ENCODE measurements at regions not wholly inside any gene's neighbourhood (a gene's known extent, or its start where the extent isn't known, plus 50 kb on each side); places are given as distances from the start of the nearest gene placed in this dataset.

DNA sequence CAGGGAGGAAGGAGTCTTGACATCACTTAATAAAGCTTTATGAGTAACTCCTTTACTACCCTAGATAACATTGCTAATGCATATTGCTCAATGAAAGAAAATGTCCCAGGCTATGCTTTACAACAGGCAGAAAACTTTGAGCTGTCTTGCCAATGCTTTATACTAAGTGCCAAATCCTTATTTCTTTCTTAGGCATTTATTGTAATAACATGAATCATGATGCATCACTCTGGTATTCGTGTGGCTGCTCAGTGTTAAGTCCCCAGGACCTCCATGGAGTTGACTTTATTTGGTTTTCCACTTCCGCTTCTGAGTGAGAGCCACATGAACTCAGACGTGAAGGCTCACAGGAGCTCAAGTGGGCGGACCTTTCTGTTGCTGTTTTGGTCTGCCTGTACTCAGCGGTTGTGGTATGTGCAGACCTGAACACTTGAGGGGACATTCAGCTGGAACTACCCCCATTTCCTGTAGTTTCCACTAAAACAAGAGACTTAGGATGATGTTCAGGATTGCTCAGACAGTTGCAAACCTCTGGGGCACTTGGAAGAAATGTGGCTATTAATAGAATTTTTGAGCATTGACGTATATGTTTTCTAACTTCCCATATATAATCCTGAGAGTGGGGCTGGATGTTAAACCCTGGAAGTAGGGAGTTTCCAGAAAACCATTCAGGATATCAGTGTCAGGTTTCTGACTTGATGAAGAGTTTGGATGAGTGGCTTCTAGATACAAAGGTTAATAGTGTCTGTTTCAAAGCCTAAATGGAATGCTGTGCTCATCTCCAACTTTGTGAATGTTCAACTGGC lies 258.6 kb downstream of the MSRB3 start:
- Histone ChIP-seq H3K36me3 (ENCODE audit: control insufficient read depth in 2 of 3, insufficient read depth in 3 of 3, low read length in 3 of 3) (no peaks in the 10 kb centered on the region), H3K27ac (ENCODE audit: low read depth in 2 of 2, low read length in 2 of 2) (peak overlapping the region; percentile 0 to 38), H3K9me3 (ENCODE audit: control insufficient read depth in 2 of 3, insufficient read depth in 1 of 3, low read length in 3 of 3) (peaks cover 0 to 14% (median 10%) of the 10 kb centered on the region in 3 donors), H3K9ac (ENCODE audit: low read length in 3 of 3) (no peak overlapping the region), H3K4me1 (ENCODE audit: control insufficient read depth in 2 of 3, insufficient read depth in 2 of 3, low read depth in 1 of 3, low read length in 3 of 3) (peaks cover 14 to 31% (median 20%) of the 10 kb centered on the region in 3 donors), H3K27me3 (ENCODE audit: control insufficient read depth, insufficient read depth, low read length) (no peaks in the 10 kb centered on the region), H3K4me3 (ENCODE audit: low read length in 3 of 3) (no peak overlapping the region)
- FAIRE-seq (no peak), DNase-seq (peak; percentile 70 to 95 (median 80))
- intact Hi-C loops (cut with DNase I): no loop called here
- TF ChIP-seq, protein P1, sequence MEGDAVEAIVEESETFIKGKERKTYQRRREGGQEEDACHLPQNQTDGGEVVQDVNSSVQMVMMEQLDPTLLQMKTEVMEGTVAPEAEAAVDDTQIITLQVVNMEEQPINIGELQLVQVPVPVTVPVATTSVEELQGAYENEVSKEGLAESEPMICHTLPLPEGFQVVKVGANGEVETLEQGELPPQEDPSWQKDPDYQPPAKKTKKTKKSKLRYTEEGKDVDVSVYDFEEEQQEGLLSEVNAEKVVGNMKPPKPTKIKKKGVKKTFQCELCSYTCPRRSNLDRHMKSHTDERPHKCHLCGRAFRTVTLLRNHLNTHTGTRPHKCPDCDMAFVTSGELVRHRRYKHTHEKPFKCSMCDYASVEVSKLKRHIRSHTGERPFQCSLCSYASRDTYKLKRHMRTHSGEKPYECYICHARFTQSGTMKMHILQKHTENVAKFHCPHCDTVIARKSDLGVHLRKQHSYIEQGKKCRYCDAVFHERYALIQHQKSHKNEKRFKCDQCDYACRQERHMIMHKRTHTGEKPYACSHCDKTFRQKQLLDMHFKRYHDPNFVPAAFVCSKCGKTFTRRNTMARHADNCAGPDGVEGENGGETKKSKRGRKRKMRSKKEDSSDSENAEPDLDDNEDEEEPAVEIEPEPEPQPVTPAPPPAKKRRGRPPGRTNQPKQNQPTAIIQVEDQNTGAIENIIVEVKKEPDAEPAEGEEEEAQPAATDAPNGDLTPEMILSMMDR (IDR thresholded peaks at IDR 0.05; ENCODE audit: borderline replicate concordance, extremely low read depth, insufficient read depth): no peak

DNA sequence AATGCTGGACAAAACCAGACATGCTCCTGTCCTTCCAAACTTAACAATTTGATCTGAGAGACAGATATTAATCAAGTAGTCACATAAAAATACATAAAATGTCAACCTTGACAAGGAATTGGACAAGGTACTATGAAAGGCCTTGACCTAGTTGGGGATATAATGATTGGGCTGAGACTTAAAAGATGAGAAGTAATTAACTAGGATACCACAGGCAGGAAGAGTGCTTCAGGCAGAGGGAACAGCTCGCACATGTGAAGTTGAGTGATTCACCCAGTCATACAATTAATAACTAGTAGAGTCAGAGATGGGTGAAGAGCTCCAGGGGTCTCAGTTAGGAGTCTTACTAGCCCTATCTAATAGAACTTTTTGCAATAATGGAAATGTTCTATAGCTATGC lies 259.5 kb downstream of the MSRB3 start:
- TF ChIP-seq, protein P1 (IDR thresholded peaks at IDR 0.05; ENCODE audit: borderline replicate concordance, extremely low read depth, insufficient read depth): no peak
- Histone ChIP-seq H3K9me3 (ENCODE audit: control insufficient read depth in 2 of 3, insufficient read depth in 1 of 3, low read length in 3 of 3) (peaks cover 0 to 14% (median 10%) of the 10 kb centered on the region in 3 donors), H3K4me3 (ENCODE audit: low read length in 3 of 3) (no peak overlapping the region), H3K36me3 (ENCODE audit: control insufficient read depth in 2 of 3, insufficient read depth in 3 of 3, low read length in 3 of 3) (no peaks in the 10 kb centered on the region), H3K9ac (ENCODE audit: low read length in 3 of 3) (no peak overlapping the region), H3K27ac (ENCODE audit: low read depth in 2 of 2, low read length in 2 of 2) (peak overlapping the region; percentile 38 to 70), H3K4me1 (ENCODE audit: control insufficient read depth in 2 of 3, insufficient read depth in 2 of 3, low read depth in 1 of 3, low read length in 3 of 3) (peaks cover 7 to 22% (median 19%) of the 10 kb centered on the region in 3 donors), H3K27me3 (ENCODE audit: control insufficient read depth, insufficient read depth, low read length) (no peaks in the 10 kb centered on the region)
- intact Hi-C loops (cut with DNase I): no loop called here
- FAIRE-seq (no peak), DNase-seq (no peak)

DNA sequence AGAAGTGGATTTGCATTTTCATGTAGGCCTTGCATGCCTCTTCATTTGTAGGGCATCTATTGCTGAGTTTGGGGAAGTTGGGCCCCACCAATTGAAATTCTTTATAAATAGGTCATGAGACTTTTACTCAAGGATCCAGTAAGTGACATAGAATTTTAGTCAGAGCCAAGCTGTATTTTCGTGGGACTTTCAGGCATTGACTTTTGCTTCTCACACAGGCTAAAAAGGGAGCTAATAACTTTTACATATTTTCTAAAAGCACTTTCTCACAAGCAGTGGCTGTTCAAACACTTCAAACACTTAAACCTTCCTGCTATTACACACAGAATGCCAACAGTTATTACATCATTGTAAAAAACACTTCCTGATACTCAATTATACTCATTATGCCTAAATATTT lies 260.5 kb downstream of the MSRB3 start:
- peaks cover 5 to 12% (median 9%) of the 10 kb centered on the region in 3 donors for H3K4me1 ChIP-seq (ENCODE audit: control insufficient read depth in 2 of 3, insufficient read depth in 2 of 3, low read depth in 1 of 3, low read length in 3 of 3)
- DNase-seq (no peak), FAIRE-seq (no peak)
- TF ChIP-seq, protein P1 (IDR thresholded peaks at IDR 0.05; ENCODE audit: borderline replicate concordance, extremely low read depth, insufficient read depth): no peak
- no peak overlapping the region for H3K9ac ChIP-seq (ENCODE audit: low read length in 3 of 3)
- H3K27me3 ChIP-seq (ENCODE audit: control insufficient read depth, insufficient read depth, low read length): no peaks in the 10 kb centered on the region
- H3K27ac ChIP-seq (ENCODE audit: low read depth in 2 of 2, low read length in 2 of 2): no peak overlapping the region
- H3K36me3 ChIP-seq (ENCODE audit: control insufficient read depth in 2 of 3, insufficient read depth in 3 of 3, low read length in 3 of 3): no peaks in the 10 kb centered on the region
- intact Hi-C loops (cut with DNase I): no loop called here
- H3K4me3 ChIP-seq (ENCODE audit: low read length in 3 of 3): no peak overlapping the region
- H3K9me3 ChIP-seq (ENCODE audit: control insufficient read depth in 2 of 3, insufficient read depth in 1 of 3, low read length in 3 of 3): peaks cover 0 to 14% (median 10%) of the 10 kb centered on the region in 3 donors
